NCI-H2171 (cell line): ENCODE measurements at regions not wholly inside any gene's neighbourhood (a gene's known extent, or its start where the extent isn't known, plus 50 kb on each side); places are given as distances from the start of the nearest gene placed in this dataset.

ENCODE experiments used
- DNase-seq: peaks from one replicate; lab custom pipeline; 2025; lab: John Stamatoyannopoulos, UW

GRCh38 chr11:107140983-107141382 lies 122.7 kb upstream of the GUCY1A2 start:
- DNase-seq, result no peak

GRCh38 chr11:107139396-107139795 lies 121.1 kb upstream of the GUCY1A2 start:
- DNase-seq, result peak; percentile 68

GRCh38 chr11:107136892-107137291 lies 118.6 kb upstream of the GUCY1A2 start:
- DNase-seq, result no peak

- no peak for DNase-seq
Measured at GRCh38 chr11:107131756-107132155, 113.5 kb upstream of the GUCY1A2 start.

- DNase-seq, result no peak
Measured at GRCh38 chr11:107123022-107123421, 104.7 kb upstream of the GUCY1A2 start.

- DNase-seq, result no peak
Measured at GRCh38 chr11:107118025-107118720, 99.9 kb upstream of the GUCY1A2 start.

- DNase-seq, result no peak
Measured at GRCh38 chr11:107116358-107116757, 98.1 kb upstream of the GUCY1A2 start.

- DNase-seq, result peak; percentile 62
Measured at GRCh38 chr11:107102692-107103477, 84.6 kb upstream of the GUCY1A2 start.

- no peak for DNase-seq
Measured at GRCh38 chr11:107092667-107093066, 74.4 kb upstream of the GUCY1A2 start.

- DNase-seq, result no peak
Measured at GRCh38 chr11:107078375-107078774, 60.1 kb upstream of the GUCY1A2 start.

GRCh38 chr11:107076832-107077231 lies 58.6 kb upstream of the GUCY1A2 start:
- no peak for DNase-seq

GRCh38 chr11:107071129-107071528 lies 52.9 kb upstream of the GUCY1A2 start:
- no peak for DNase-seq
